ENCODE measurements at regions not wholly inside any gene's neighbourhood (a gene's known extent, or its start where the extent isn't known, plus 50 kb on each side); places are given as distances from the start of the nearest gene placed in this dataset.

- TF ChIP-seq CTCF (IDR thresholded peaks at IDR 0.05; ENCODE audit: low read length) (no peak), EZH2phosphoT487 (IDR thresholded peaks at IDR 0.05; ENCODE audit: low read length) (no peak), EZH2 (optimal IDR thresholded peaks at IDR 0.05; ENCODE audit: low read depth, low read length) (no peak)
Measured at GRCh38 chr10:121664671-121665070, 66.4 kb upstream of the FGFR2 start.
